OCI-LY3 (cell line): ENCODE measurements at regions not wholly inside any gene's neighbourhood (a gene's known extent, or its start where the extent isn't known, plus 50 kb on each side); places are given as distances from the start of the nearest gene placed in this dataset.

Experiments used
- H2AFZ ChIP-seq: fragments of 200-600, 300-600 bp; shearing (Covaris generic); 2 replicates; pipeline ENCODE4 v1.6.0; 2014; ENCODE audit warnings: antibody characterized with exemption, low read depth, low read length
- H3K27ac ChIP-seq: fragments of 200-600, 300-600 bp; sonication (generic); 2 replicates; pipeline ENCODE4 v1.5.1; 2014; ENCODE audit warnings: mild to moderate bottlenecking, low read length, moderate library complexity, mixed read lengths
- H3K27me3 ChIP-seq: fragments of 200-600, 300-600 bp; sonication (generic); 2 replicates; pipeline ENCODE4 v1.6.1; 2014; ENCODE audit warnings: low read depth, low read length, mixed read lengths
- H3K36me3 ChIP-seq: fragments of 200-600, 300-600 bp; sonication (generic); replicated peaks from 2 replicates; pipeline ENCODE3; 2014; ENCODE audit warnings: low read depth, low read length, mixed read lengths
- H3K4me1 ChIP-seq: fragments of 300-600, 200-600 bp; sonication (generic); 2 replicates; pipeline ENCODE4 v1.6.1; 2014; ENCODE audit warnings: low read length, mixed read lengths
- H3K4me2 ChIP-seq: fragments of 200-600, 300-600 bp; sonication (generic); 2 replicates; pipeline ENCODE4 v1.6.1; 2014; ENCODE audit warnings: low read length, mixed read lengths
- H3K4me3 ChIP-seq: fragments of 300-600, 200-600 bp; sonication (generic); 2 replicates; pipeline ENCODE4 v1.5.1; 2014; ENCODE audit warnings: antibody characterized with exemption, mild to moderate bottlenecking, low read length, moderate library complexity
- H3K79me2 ChIP-seq: fragments of 300-600, 200-600 bp; shearing (Covaris generic); 2 replicates; pipeline ENCODE4 v1.6.1; 2014; ENCODE audit warnings: mild to moderate bottlenecking, low read length, mixed read lengths
- H3K9ac ChIP-seq: fragments of 300-600, 200-600 bp; shearing (Covaris generic); 2 replicates; pipeline ENCODE4 v1.6.0; 2014; ENCODE audit warnings: mild to moderate bottlenecking, low read length, moderate library complexity
- H3K9me3 ChIP-seq: fragments of 200-600, 300-600 bp; shearing (Covaris generic); 2 replicates; pipeline ENCODE4 v1.6.1; 2014; ENCODE audit warnings: low read length, mixed read lengths; ENCODE audit not compliant: insufficient read depth
- H4K20me1 ChIP-seq: fragments of 200-600, 300-600 bp; sonication (generic); 2 replicates; pipeline ENCODE4 v1.6.1; 2016; ENCODE audit warnings: low read length, mixed read lengths; ENCODE audit not compliant: insufficient read depth
- CTCF ChIP-seq: fragments of 200-600, 300-600 bp; sonication (generic); IDR thresholded peaks from 2 replicates; pipeline ENCODE4 v1.5.1; 2014; ENCODE audit warnings: antibody characterized with exemption, low read length, low read depth
- EZH2phosphoT487 ChIP-seq: fragments of 200-600 bp; shearing (Covaris generic); IDR thresholded peaks from 2 replicates; pipeline ENCODE4 v1.6.1; 2018; ENCODE audit warnings: antibody characterized with exemption, mixed run types, low read depth

GRCh38 chr2:142531377-142531776, 346.1 kb upstream of the KYNU start:
- no peak overlapping the region for H3K27ac ChIP-seq
- H3K4me2 ChIP-seq: no peak overlapping the region
- H3K4me1 ChIP-seq: no peaks in the 10 kb centered on the region
- no peaks in the 10 kb centered on the region for H3K9me3 ChIP-seq
- no peaks in the 10 kb centered on the region for H3K79me2 ChIP-seq
- no peak for TF ChIP-seq EZH2phosphoT487
- no peak for TF ChIP-seq CTCF
- H4K20me1 ChIP-seq: no peaks in the 10 kb centered on the region
- H3K27me3 ChIP-seq: no peaks in the 10 kb centered on the region
- no peak overlapping the region for H3K9ac ChIP-seq
- no peak overlapping the region for H2AFZ ChIP-seq
- H3K36me3 ChIP-seq: no peaks in the 10 kb centered on the region
- no peak overlapping the region for H3K4me3 ChIP-seq

- no peaks in the 10 kb centered on the region for H3K27me3 ChIP-seq
- H3K4me2 ChIP-seq: no peak overlapping the region
- H3K4me3 ChIP-seq: no peak overlapping the region
- TF ChIP-seq CTCF (no peak), EZH2phosphoT487 (no peak)
- no peaks in the 10 kb centered on the region for H3K79me2 ChIP-seq
- H2AFZ ChIP-seq: no peak overlapping the region
- no peaks in the 10 kb centered on the region for H3K4me1 ChIP-seq
- H4K20me1 ChIP-seq: no peaks in the 10 kb centered on the region
- no peaks in the 10 kb centered on the region for H3K36me3 ChIP-seq
- no peak overlapping the region for H3K9ac ChIP-seq
- H3K9me3 ChIP-seq: no peaks in the 10 kb centered on the region
- H3K27ac ChIP-seq: no peak overlapping the region
These were observed 351.7 kb upstream of the KYNU start for GRCh38 chr2:142525720-142526119.

- H3K4me2 ChIP-seq: no peak overlapping the region
- TF ChIP-seq CTCF (no peak), EZH2phosphoT487 (no peak)
- H3K9me3 ChIP-seq: no peaks in the 10 kb centered on the region
These were observed 356.0 kb upstream of the KYNU start for GRCh38 chr2:142521492-142521891.

GRCh38 chr2:142515493-142515892, 362.0 kb upstream of the KYNU start:
- Histone ChIP-seq H3K9ac (no peak overlapping the region), H3K9me3 (no peaks in the 10 kb centered on the region), H4K20me1 (no peaks in the 10 kb centered on the region), H3K79me2 (no peaks in the 10 kb centered on the region), H3K4me2 (no peak overlapping the region), H3K4me3 (no peak overlapping the region), H3K27ac (no peak overlapping the region), H2AFZ (no peak overlapping the region), H3K27me3 (no peaks in the 10 kb centered on the region), H3K36me3 (no peaks in the 10 kb centered on the region), H3K4me1 (no peaks in the 10 kb centered on the region)
- TF ChIP-seq CTCF (no peak), EZH2phosphoT487 (no peak)

More at GRCh38 chr2:142521492-142521891, 356.0 kb upstream of the KYNU start:
- no peak overlapping the region for H3K4me3 ChIP-seq
- H3K9ac ChIP-seq: no peak overlapping the region
- no peaks in the 10 kb centered on the region for H4K20me1 ChIP-seq
- H2AFZ ChIP-seq: no peak overlapping the region
- H3K27me3 ChIP-seq: no peaks in the 10 kb centered on the region
- no peaks in the 10 kb centered on the region for H3K79me2 ChIP-seq
- H3K27ac ChIP-seq: no peak overlapping the region
- H3K36me3 ChIP-seq: no peaks in the 10 kb centered on the region
- H3K4me1 ChIP-seq: no peaks in the 10 kb centered on the region
